T-helper 2 cell treated with Interferon-gamma antibody and Interleukin-4, amounts not matched to agents 5 μg/mL and 100 μg/mL, for 36 hours (primary cell): ENCODE measurements at regions not wholly inside any gene's neighbourhood (a gene's known extent, or its start where the extent isn't known, plus 50 kb on each side); places are given as distances from the start of the nearest gene placed in this dataset.

Experiments
- DNase-seq: peaks from one replicate; pipeline ENCODE4 v3.0.0; 2021; ENCODE audit warnings: low spot score
- H3K27ac Mint-ChIP-seq: one replicate; pipeline ENCODE4 v1.8.0; 2021; ENCODE audit warnings: mild to moderate bottlenecking, mixed read lengths
- H3K27me3 Mint-ChIP-seq: one replicate; pipeline ENCODE4 v1.8.0; 2021; ENCODE audit warnings: low read depth, mixed read lengths
- H3K36me3 Mint-ChIP-seq: one replicate; pipeline ENCODE4 v1.8.0; 2021; ENCODE audit warnings: low read depth, mixed read lengths
- H3K4me1 Mint-ChIP-seq: one replicate; pipeline ENCODE4 v1.8.0; 2021; ENCODE audit warnings: low read depth, mixed read lengths
- H3K4me3 Mint-ChIP-seq: one replicate; pipeline ENCODE4 v1.8.0; 2022; ENCODE audit warnings: mild to moderate bottlenecking, moderate library complexity, mixed read lengths
- H3K9me3 Mint-ChIP-seq: one replicate; pipeline ENCODE4 v1.8.0; 2021; ENCODE audit warnings: mixed read lengths

- Mint-ChIP-seq H3K36me3 (no peaks in the 10 kb centered on the region), H3K27me3 (peaks cover 7% of the 10 kb centered on the region), H3K4me3 (no peak overlapping the region), H3K27ac (no peak overlapping the region), H3K4me1 (peaks cover 24% of the 10 kb centered on the region), H3K9me3 (no peaks in the 10 kb centered on the region)
- DNase-seq = no peak
These were observed 299.5 kb downstream of the PRL start for GRCh38 chr6:21997119-21998037.

GRCh38 chr6:21998582-21998981 lies 298.3 kb downstream of the PRL start:
- DNase-seq = no peak
- Mint-ChIP-seq H3K4me1 (peaks cover 16% of the 10 kb centered on the region), H3K4me3 (no peak overlapping the region), H3K36me3 (no peaks in the 10 kb centered on the region), H3K9me3 (no peaks in the 10 kb centered on the region), H3K27me3 (peaks cover 7% of the 10 kb centered on the region), H3K27ac (no peak overlapping the region)

DNA sequence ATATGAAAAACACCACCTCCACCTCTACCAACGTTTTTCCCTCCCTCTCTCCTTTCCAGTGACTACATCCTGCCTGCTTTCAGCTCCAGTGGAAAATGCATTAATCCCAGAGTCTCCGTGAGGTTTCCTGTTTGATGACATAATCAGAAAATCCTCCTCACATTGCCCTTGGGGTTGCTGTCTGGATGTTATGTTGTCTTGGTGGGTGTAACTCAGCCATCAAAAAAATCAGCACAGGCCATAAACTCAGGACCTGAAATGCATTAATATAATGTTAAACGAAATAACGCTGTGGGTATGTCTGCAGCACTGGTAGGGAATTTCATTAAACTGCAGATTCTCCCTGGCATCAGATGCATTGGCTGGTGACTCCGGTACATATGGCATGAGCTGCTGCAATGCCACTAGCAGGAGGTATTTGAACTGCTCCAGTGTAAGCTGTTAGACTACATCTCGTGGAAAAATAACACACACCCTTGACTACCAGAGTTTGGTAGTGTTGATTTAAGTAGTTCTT lies 297.8 kb downstream of the PRL start:
- no peak for DNase-seq
- no peaks in the 10 kb centered on the region for H3K9me3 Mint-ChIP-seq
- H3K27ac Mint-ChIP-seq = no peak overlapping the region
- H3K27me3 Mint-ChIP-seq = peaks cover 7% of the 10 kb centered on the region
- H3K4me3 Mint-ChIP-seq = no peak overlapping the region
- H3K36me3 Mint-ChIP-seq = no peaks in the 10 kb centered on the region
- peaks cover 16% of the 10 kb centered on the region for H3K4me1 Mint-ChIP-seq

GRCh38 chr6:21999741-22000140 lies 297.1 kb downstream of the PRL start:
- peaks cover 7% of the 10 kb centered on the region for H3K27me3 Mint-ChIP-seq
- no peaks in the 10 kb centered on the region for H3K36me3 Mint-ChIP-seq
- H3K27ac Mint-ChIP-seq = no peak overlapping the region
- DNase-seq = no peak
- H3K4me1 Mint-ChIP-seq = peaks cover 13% of the 10 kb centered on the region
- H3K9me3 Mint-ChIP-seq = no peaks in the 10 kb centered on the region
- no peak overlapping the region for H3K4me3 Mint-ChIP-seq

GRCh38 chr6:22001396-22002027 lies 295.3 kb downstream of the PRL start:
- no peak overlapping the region for H3K4me3 Mint-ChIP-seq
- peaks cover 10% of the 10 kb centered on the region for H3K4me1 Mint-ChIP-seq
- H3K27ac Mint-ChIP-seq = no peak overlapping the region
- peaks cover 7% of the 10 kb centered on the region for H3K27me3 Mint-ChIP-seq
- H3K36me3 Mint-ChIP-seq = no peaks in the 10 kb centered on the region
- H3K9me3 Mint-ChIP-seq = no peaks in the 10 kb centered on the region
- DNase-seq = no peak

GRCh38 chr6:22003287-22003686 lies 293.5 kb downstream of the PRL start:
- H3K4me1 Mint-ChIP-seq = peaks cover 10% of the 10 kb centered on the region
- no peaks in the 10 kb centered on the region for H3K36me3 Mint-ChIP-seq
- peaks cover 7% of the 10 kb centered on the region for H3K27me3 Mint-ChIP-seq

DNA sequence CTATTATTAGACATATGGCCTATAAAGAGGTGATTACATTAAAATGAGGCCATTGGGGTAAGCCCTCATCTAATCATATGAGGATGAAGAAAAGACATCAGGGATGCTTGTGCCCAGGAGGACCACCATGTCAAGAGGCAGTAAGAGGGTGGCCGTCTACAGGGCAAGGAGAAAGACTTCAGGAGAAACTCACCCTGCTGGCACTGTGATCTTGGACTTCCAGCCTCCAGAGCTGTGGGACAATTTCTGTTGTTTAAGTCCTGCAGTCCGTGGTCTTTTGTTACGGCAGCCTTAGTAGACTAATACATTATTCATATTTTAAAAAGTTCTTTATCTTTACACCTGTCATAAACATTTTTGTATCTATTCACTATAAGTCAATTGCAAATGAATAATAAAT lies 290.0 kb downstream of the PRL start:
- no peak overlapping the region for H3K27ac Mint-ChIP-seq
- no peaks in the 10 kb centered on the region for H3K9me3 Mint-ChIP-seq
- H3K27me3 Mint-ChIP-seq = peaks cover 2% of the 10 kb centered on the region
- H3K4me1 Mint-ChIP-seq = peaks cover 1% of the 10 kb centered on the region
- no peaks in the 10 kb centered on the region for H3K36me3 Mint-ChIP-seq
- no peak overlapping the region for H3K4me3 Mint-ChIP-seq
- DNase-seq = no peak

More at GRCh38 chr6:22003287-22003686, 293.5 kb downstream of the PRL start:
- no peak overlapping the region for H3K27ac Mint-ChIP-seq
- no peak for DNase-seq
- no peaks in the 10 kb centered on the region for H3K9me3 Mint-ChIP-seq
- H3K4me3 Mint-ChIP-seq = no peak overlapping the region

DNA sequence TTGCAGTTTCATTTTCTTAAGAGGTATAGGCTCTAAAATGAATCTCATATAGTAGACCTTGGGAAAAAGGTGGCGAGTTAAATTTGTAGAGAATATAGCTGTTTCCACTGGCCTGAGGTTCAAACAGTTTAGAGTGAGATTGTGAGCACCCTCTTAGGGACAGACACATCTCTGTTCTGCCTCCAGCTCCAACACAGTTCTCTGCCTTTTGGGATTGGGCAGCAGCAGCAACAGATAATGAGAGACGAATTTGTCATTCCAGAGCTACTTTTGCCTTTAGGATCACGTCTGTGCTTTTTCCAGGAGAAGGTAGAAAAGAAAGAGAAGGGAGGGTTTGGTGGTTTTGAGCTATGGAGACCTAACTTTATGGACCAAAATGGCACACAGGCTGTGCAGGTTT lies 289.4 kb downstream of the PRL start:
- Mint-ChIP-seq H3K27ac (no peak overlapping the region), H3K36me3 (no peaks in the 10 kb centered on the region), H3K27me3 (peaks cover 2% of the 10 kb centered on the region), H3K9me3 (no peaks in the 10 kb centered on the region), H3K4me1 (peaks cover 3% of the 10 kb centered on the region), H3K4me3 (no peak overlapping the region)
- no peak for DNase-seq

DNA sequence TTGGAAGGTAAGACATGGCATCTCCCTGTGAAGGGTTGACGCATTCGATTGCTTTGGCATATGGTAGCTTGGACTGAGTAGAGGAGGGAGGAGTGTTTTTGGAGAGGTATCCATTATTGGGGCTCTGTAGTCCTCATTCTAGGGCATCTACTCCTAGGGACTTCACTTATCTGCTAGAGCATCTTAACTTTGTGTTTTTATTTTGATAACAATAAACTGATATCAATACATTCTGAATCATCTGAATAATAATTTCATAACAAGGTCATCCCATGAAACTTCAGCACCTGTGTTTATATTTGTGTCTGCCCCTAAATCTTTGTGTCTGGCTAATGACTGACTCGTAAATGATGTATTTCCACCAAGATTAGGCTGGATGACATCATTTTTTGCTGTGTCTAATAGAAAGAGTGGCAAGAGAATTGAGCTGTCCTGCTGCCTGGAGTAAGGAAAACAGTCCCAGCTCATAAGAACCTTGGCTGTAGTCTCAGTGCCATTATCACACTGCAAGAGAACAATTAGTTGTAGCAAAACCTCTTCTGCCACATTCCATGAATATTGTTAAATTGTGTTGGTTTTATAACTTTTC lies 288.5 kb downstream of the PRL start:
- H3K4me3 Mint-ChIP-seq = no peak overlapping the region

GRCh38 chr6:22010102-22010501 lies 286.7 kb downstream of the PRL start:
- peaks cover 2% of the 10 kb centered on the region for H3K27me3 Mint-ChIP-seq
- no peak overlapping the region for H3K4me3 Mint-ChIP-seq
- no peaks in the 10 kb centered on the region for H3K36me3 Mint-ChIP-seq
- no peaks in the 10 kb centered on the region for H3K9me3 Mint-ChIP-seq
- no peak overlapping the region for H3K27ac Mint-ChIP-seq
- peaks cover 3% of the 10 kb centered on the region for H3K4me1 Mint-ChIP-seq
- DNase-seq = no peak

More for the DNA sequence above, 288.5 kb downstream of the PRL start:
- H3K36me3 Mint-ChIP-seq = no peaks in the 10 kb centered on the region
- DNase-seq = no peak
- H3K27me3 Mint-ChIP-seq = peaks cover 2% of the 10 kb centered on the region
- H3K4me1 Mint-ChIP-seq = peaks cover 3% of the 10 kb centered on the region
- no peak overlapping the region for H3K27ac Mint-ChIP-seq
- H3K9me3 Mint-ChIP-seq = no peaks in the 10 kb centered on the region

- Mint-ChIP-seq H3K9me3 (no peaks in the 10 kb centered on the region), H3K36me3 (no peaks in the 10 kb centered on the region), H3K27ac (no peak overlapping the region), H3K4me3 (no peak overlapping the region), H3K4me1 (peaks cover 3% of the 10 kb centered on the region), H3K27me3 (no peaks in the 10 kb centered on the region)
- no peak for DNase-seq
These were observed 281.6 kb downstream of the PRL start for GRCh38 chr6:22015216-22015615.

GRCh38 chr6:22015944-22016343 lies 280.9 kb downstream of the PRL start:
- H3K27me3 Mint-ChIP-seq = no peaks in the 10 kb centered on the region
- H3K9me3 Mint-ChIP-seq = no peaks in the 10 kb centered on the region
- peaks cover 3% of the 10 kb centered on the region for H3K4me1 Mint-ChIP-seq
- H3K27ac Mint-ChIP-seq = no peak overlapping the region
- H3K4me3 Mint-ChIP-seq = no peak overlapping the region
- DNase-seq = no peak
- H3K36me3 Mint-ChIP-seq = no peaks in the 10 kb centered on the region

DNA sequence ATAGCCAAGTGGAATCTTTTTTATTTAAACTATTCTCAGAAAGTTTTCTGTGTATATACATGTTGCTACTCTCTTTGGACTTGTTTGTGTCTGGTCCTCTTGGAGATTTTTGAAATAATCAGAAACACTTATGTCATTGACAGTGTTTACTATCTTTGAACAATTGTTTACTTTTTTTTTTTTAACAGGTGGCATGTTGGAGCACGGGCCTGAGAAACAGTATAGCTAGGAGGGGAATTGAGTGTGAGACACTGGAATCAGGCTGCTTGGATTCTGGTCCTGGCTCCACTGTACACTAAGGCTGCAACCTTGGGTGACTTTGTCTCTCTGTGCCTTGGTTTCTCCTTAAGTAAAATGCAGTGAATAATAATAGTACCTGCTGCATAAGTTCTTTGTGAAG lies 279.6 kb downstream of the PRL start:
- H3K27me3 Mint-ChIP-seq = no peaks in the 10 kb centered on the region
- H3K4me3 Mint-ChIP-seq = no peak overlapping the region
- peaks cover 4% of the 10 kb centered on the region for H3K9me3 Mint-ChIP-seq
- DNase-seq = no peak
- H3K27ac Mint-ChIP-seq = no peak overlapping the region
- no peaks in the 10 kb centered on the region for H3K4me1 Mint-ChIP-seq
- H3K36me3 Mint-ChIP-seq = no peaks in the 10 kb centered on the region

DNA sequence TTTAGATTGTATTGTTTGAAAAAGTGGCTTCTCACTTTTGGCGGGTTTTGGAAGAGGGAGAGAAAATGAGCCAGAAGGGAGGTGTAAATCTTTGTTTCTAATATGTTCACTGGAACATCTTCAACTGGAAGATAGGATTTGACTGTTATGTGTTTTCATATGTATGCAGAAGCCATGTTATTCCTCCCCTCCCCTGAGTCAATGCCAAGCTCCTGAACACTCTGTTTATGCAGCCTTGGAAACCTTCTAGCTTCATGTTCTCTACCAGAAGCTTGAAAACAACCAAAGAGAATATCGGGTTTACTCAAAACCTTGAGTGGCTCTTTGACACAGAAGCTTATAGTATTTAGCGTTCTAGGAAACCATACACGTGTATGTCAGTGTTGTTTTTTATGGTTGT lies 279.1 kb downstream of the PRL start:
- Mint-ChIP-seq H3K9me3 (peaks cover 9% of the 10 kb centered on the region), H3K4me1 (no peaks in the 10 kb centered on the region), H3K36me3 (peaks cover 5% of the 10 kb centered on the region), H3K27ac (no peak overlapping the region), H3K27me3 (no peaks in the 10 kb centered on the region), H3K4me3 (no peak overlapping the region)
- no peak for DNase-seq
